ENCODE measurements at regions not wholly inside any gene's neighbourhood (a gene's known extent, or its start where the extent isn't known, plus 50 kb on each side); places are given as distances from the start of the nearest gene placed in this dataset.
"Not testable (repeated sequence)": the region's sequence is repeated elsewhere in the genome, so short reads cannot be mapped to it uniquely, and the experiment has no call there.

- in situ Hi-C loops (cut with HindIII; ENCODE audit: low pct_unique_long_range_greater_than_20kb, low sequenced_read_pairs) = no loop called here
- DNase-seq (ENCODE audit: low read depth, low spot score) = no peak
These were observed 206.4 kb downstream of the LRRK2 start for GRCh38 chr12:40431169-40431568.

DNA sequence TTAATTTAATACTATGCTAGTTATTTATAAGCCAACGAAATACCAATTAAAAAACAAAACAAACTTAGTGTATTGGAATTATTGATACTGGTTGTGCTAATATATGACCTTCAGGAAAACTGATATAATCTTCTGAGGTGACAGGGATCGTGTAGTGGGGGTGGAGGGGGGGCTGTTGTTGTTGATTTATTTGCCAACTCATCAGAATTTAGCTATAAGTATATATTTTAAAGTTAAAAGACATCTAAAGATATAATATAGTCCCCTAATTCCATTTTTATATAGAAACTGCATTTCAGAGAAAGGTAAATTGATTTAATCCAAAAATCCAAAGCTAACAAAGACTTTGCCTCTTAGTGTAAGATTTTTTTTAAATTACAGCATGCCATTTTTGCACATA lies 210.5 kb downstream of the LRRK2 start:
- in situ Hi-C loops (cut with HindIII; ENCODE audit: low pct_unique_long_range_greater_than_20kb, low sequenced_read_pairs) = no loop called here
- no peak for DNase-seq (ENCODE audit: low read depth, low spot score)

- no peak for DNase-seq (ENCODE audit: low read depth, low spot score)
- in situ Hi-C loops (cut with HindIII; ENCODE audit: low pct_unique_long_range_greater_than_20kb, low sequenced_read_pairs) = no loop called here
These were observed 211.2 kb downstream of the LRRK2 start for GRCh38 chr12:40435951-40436350.

GRCh38 chr12:40436564-40436963 lies 211.8 kb downstream of the LRRK2 start:
- DNase-seq (ENCODE audit: low read depth, low spot score) = no peak
- in situ Hi-C loops (cut with HindIII; ENCODE audit: low pct_unique_long_range_greater_than_20kb, low sequenced_read_pairs) = no loop called here

DNA sequence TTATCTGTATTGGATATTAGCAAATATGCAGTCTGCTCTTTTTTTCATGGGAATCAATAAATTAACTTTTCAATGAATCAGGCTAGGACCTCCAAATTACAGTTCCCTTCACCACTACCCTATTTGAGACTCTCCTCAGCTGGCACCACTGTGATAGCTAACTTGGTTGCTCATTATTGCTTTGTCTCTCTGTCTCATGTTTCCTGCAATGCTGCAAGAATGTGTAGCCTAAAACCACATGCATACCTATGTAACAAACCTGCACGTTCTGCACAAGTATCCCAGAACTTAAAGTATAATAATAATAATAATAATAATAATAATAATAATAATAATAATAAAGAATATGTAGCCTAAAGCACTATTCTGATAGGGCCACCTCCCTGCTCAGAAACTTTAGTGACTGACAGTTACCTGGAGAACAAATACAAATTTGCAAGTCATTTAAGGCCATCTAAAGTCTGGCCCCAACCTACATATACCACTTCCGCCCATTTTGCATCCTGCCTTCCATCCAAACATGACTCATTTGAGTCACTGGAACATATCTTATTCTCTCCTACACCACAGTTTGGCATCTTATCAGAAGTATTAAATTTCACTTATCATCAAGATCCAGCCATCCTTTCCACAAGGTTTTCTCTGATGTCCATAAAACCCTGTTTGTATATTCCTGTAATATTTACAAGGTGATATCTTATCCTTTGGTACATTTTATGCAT lies 215.1 kb downstream of the LRRK2 start:
- DNase-seq (ENCODE audit: low read depth, low spot score) = no peak
- in situ Hi-C loops (cut with HindIII; ENCODE audit: low pct_unique_long_range_greater_than_20kb, low sequenced_read_pairs) = no loop called here

GRCh38 chr12:40444174-40444573 lies 219.4 kb downstream of the LRRK2 start:
- DNase-seq (ENCODE audit: low read depth, low spot score) = peak; percentile 98

DNA sequence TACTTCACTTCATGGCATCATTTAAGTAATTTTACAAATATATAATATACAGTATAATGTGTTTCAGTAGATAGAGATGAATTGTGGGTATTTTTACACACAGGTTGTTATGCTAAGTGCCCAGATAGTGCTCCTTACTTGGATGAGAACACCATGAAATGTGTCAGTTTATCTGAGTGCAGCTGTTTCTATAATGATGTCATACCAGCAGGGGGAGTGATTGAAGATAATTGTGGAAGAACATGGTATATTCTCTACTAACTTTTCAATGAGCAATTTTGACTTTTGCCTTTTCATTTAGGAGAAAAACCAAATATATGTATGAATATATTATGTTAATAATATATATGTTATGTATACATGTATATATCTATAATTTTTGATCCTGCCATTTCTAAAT lies 221.6 kb downstream of the LRRK2 start:
- in situ Hi-C loops (cut with HindIII; ENCODE audit: low pct_unique_long_range_greater_than_20kb, low sequenced_read_pairs) = no loop called here
- peak; percentile 63 for DNase-seq (ENCODE audit: low read depth, low spot score)

More at GRCh38 chr12:40444174-40444573, 219.4 kb downstream of the LRRK2 start:
- in situ Hi-C loops (cut with HindIII; ENCODE audit: low pct_unique_long_range_greater_than_20kb, low sequenced_read_pairs) = no loop called here

DNA sequence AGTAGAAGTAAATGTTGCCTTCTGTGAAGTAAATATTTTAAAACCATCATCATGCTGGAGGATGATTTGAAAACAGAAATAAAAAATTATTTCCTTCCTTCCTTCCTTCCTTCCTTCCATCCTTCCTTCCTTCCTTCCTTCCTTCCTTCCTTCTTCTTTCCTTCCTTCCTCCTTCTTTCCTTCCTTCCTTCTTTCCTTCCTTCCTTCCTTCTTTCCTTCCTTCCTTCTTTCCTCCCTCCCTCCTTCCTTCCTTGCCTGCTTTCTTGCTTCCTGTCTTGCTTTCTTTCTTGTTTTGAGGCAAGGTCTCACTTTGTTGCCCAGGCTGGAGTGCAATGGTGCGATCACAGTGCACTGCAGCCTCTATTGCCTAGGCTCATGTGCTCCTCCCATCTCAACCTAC lies 223.7 kb downstream of the LRRK2 start:
- in situ Hi-C loops (cut with HindIII; ENCODE audit: low pct_unique_long_range_greater_than_20kb, low sequenced_read_pairs); DNase-seq (ENCODE audit: low read depth, low spot score): not testable (repeated sequence)

DNA sequence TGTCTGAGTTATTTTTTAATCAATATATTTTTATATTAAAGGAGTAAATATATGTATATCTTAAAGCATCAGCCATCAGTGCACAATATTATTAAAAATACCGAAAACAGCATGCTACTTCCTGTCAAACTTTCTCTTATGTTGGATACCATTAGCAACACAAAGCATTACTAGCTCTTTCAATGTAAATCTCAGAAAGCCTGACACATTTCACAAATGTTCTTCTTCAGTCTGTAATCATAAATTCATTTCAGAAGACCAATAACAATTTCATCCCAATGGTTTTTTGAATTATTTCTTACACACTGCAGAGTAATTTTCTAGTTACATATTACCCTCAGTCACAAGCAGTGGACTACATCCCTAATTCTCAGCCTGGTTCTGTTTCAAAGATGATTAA lies 226.9 kb downstream of the LRRK2 start:
- in situ Hi-C loops (cut with HindIII; ENCODE audit: low pct_unique_long_range_greater_than_20kb, low sequenced_read_pairs) = no loop called here

GRCh38 chr12:40464121-40464520 lies 228.1 kb upstream of the CNTN1 start:
- in situ Hi-C loops (cut with HindIII; ENCODE audit: low pct_unique_long_range_greater_than_20kb, low sequenced_read_pairs) = no loop called here
- no peak for DNase-seq (ENCODE audit: low read depth, low spot score)

More for the DNA sequence above, 226.9 kb downstream of the LRRK2 start:
- DNase-seq (ENCODE audit: low read depth, low spot score) = no peak

DNA sequence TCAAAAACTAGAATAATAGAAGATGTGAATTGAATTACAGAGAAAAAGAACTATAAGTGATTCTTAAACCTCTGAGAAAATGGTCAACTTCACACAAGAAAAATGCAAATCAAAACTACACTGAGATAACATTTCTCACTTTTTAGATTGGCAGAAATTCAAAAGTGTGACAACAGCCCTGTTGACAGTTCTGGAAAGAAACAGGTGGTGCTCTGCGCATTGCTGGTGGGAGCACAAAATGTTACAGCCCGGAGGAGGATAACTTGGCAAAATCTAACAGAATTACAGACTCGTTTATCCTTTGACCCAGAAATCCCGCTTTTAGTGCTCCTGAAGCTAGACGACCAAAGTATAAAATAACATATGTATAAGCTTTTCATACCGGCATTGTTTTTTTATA lies 222.5 kb upstream of the CNTN1 start:
- no peak for DNase-seq (ENCODE audit: low read depth, low spot score)
- in situ Hi-C loops (cut with HindIII; ENCODE audit: low pct_unique_long_range_greater_than_20kb, low sequenced_read_pairs) = no loop called here

GRCh38 chr12:40473962-40474361 lies 218.3 kb upstream of the CNTN1 start:
- no peak for DNase-seq (ENCODE audit: low read depth, low spot score)
- in situ Hi-C loops (cut with HindIII; ENCODE audit: low pct_unique_long_range_greater_than_20kb, low sequenced_read_pairs) = no loop called here

- DNase-seq (ENCODE audit: low read depth, low spot score) = no peak
- in situ Hi-C loops (cut with HindIII; ENCODE audit: low pct_unique_long_range_greater_than_20kb, low sequenced_read_pairs) = no loop called here
These were observed 217.6 kb upstream of the CNTN1 start for GRCh38 chr12:40474630-40475029.

DNA sequence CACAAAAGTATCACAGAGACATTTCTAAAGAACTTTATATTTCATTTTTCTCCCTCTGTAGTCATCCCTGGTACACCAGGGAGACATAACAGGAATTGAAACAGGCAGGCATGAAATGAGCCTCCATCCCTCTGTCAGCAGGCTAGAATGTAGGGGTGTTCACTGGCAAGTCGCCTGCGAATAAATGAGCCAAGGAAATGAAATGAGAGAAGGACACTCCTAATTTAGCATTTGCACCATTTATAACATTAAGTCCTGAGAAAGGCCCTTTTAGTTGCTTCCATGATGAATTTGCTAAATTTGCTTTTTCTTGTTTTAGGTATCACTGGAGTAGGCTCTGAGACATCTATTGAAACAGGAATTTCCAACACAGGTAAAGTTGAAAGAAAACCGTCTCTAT lies 192.4 kb upstream of the CNTN1 start:
- no peak for DNase-seq (ENCODE audit: low read depth, low spot score)
- in situ Hi-C loops (cut with HindIII; ENCODE audit: low pct_unique_long_range_greater_than_20kb, low sequenced_read_pairs) = no loop called here

DNA sequence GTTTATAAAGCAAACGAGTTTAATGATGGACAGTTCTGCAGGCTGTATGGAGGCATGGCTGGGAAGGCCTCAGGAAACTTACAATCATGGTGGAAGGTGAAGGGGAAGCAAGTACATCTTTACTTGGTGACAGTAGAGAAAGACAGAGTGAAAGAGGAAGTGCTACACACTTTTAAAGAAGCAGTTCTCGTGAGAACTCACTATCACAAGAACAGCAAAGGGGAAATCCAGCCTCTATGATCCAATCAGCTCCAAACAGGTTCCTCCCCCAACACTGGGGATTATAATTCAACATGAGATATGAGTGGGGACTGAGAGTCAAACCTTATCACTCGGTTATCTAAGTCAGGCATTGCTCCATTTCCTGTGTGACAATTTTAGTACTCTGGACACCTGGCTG lies 189.9 kb upstream of the CNTN1 start:
- DNase-seq (ENCODE audit: low read depth, low spot score) = no peak
- in situ Hi-C loops (cut with HindIII; ENCODE audit: low pct_unique_long_range_greater_than_20kb, low sequenced_read_pairs) = no loop called here

GRCh38 chr12:40505327-40505726 lies 186.9 kb upstream of the CNTN1 start:
- DNase-seq (ENCODE audit: low read depth, low spot score) = no peak

DNA sequence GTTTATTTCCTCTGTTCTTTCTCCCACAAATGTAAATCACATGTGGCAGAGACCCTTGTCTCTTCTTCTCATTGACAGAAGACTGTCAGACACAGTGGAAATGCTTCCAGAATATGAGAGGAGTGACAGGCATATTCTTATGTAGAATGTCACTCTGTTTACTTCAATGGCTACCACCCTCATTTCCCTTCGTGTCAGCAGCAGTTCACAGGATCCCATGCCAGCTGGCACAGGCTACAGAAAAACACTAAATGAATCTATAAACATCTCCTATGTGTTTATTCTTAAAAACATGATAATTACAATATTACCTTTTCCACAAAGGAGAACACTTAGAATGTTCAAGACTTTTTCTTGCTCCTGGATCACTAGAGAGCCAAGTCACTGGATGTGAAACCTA lies 183.8 kb upstream of the CNTN1 start:
- no peak for DNase-seq (ENCODE audit: low read depth, low spot score)
- in situ Hi-C loops (cut with HindIII; ENCODE audit: low pct_unique_long_range_greater_than_20kb, low sequenced_read_pairs) = no loop called here

More at GRCh38 chr12:40505327-40505726, 186.9 kb upstream of the CNTN1 start:
- in situ Hi-C loops (cut with HindIII; ENCODE audit: low pct_unique_long_range_greater_than_20kb, low sequenced_read_pairs) = no loop called here

DNA sequence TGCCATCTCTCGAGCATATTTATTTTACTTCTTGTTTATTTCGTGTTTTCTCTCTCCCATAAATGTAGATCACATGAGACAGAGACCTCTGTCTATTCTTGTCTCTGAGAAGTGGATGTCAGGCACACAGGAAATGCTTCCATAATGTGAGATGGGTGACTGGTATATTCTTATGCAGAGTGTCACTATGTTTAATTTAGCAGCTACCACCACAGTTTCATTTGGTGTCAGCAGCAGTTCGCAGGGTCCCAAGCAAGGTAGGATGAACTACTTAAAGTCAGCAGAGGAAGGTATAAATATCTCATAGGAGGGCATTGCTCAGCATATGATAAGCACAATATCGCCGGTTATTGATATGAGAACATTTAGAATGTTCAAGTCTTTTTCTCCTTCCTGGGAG lies 180.9 kb upstream of the CNTN1 start:
- in situ Hi-C loops (cut with HindIII; ENCODE audit: low pct_unique_long_range_greater_than_20kb, low sequenced_read_pairs) = no loop called here
- no peak for DNase-seq (ENCODE audit: low read depth, low spot score)

GRCh38 chr12:40515041-40515816 lies 177.0 kb upstream of the CNTN1 start:
- no peak for DNase-seq (ENCODE audit: low read depth, low spot score)
- in situ Hi-C loops (cut with HindIII; ENCODE audit: low pct_unique_long_range_greater_than_20kb, low sequenced_read_pairs) = no loop called here

All from SK-MEL-5 (cell line).